ENCODE measurements at regions not wholly inside any gene's neighbourhood (a gene's known extent, or its start where the extent isn't known, plus 50 kb on each side); places are given as distances from the start of the nearest gene placed in this dataset.

DNA sequence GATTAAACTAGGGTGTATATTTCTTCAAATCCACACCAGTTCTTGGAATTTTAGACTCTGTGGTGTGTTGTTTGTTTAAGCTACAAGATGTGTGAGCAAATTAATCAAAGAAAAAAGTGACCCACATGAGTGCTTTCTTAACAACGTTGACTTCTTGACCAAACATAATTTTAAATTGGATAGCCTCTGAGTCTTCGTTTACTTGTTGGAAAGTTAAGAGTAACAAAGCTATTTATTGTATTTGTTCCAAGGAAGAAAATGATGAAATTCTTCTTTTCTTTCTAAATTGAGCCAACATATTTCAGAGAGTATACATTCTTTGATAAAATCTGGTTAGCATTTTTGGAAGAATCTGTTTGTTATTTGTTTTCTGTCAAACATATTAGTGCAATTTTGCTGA lies 99.9 kb upstream of the IGSF10 start:
- Histone ChIP-seq H3K27me3 (ENCODE audit: insufficient read depth, low read depth, severe bottlenecking) (peaks cover 51% of the 10 kb centered on the region), H3K9me3 (ENCODE audit: severe bottlenecking) (no peaks in the 10 kb centered on the region), H3K36me3 (no peaks in the 10 kb centered on the region), H3K4me3 (ENCODE audit: low read depth, low read length) (no peak overlapping the region), H3K27ac (no peak overlapping the region)
- TF ChIP-seq, protein P1, sequence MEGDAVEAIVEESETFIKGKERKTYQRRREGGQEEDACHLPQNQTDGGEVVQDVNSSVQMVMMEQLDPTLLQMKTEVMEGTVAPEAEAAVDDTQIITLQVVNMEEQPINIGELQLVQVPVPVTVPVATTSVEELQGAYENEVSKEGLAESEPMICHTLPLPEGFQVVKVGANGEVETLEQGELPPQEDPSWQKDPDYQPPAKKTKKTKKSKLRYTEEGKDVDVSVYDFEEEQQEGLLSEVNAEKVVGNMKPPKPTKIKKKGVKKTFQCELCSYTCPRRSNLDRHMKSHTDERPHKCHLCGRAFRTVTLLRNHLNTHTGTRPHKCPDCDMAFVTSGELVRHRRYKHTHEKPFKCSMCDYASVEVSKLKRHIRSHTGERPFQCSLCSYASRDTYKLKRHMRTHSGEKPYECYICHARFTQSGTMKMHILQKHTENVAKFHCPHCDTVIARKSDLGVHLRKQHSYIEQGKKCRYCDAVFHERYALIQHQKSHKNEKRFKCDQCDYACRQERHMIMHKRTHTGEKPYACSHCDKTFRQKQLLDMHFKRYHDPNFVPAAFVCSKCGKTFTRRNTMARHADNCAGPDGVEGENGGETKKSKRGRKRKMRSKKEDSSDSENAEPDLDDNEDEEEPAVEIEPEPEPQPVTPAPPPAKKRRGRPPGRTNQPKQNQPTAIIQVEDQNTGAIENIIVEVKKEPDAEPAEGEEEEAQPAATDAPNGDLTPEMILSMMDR (IDR thresholded peaks at IDR 0.05; ENCODE audit: low read depth, low read length) = no peak
- DNase-seq = no peak

DNA sequence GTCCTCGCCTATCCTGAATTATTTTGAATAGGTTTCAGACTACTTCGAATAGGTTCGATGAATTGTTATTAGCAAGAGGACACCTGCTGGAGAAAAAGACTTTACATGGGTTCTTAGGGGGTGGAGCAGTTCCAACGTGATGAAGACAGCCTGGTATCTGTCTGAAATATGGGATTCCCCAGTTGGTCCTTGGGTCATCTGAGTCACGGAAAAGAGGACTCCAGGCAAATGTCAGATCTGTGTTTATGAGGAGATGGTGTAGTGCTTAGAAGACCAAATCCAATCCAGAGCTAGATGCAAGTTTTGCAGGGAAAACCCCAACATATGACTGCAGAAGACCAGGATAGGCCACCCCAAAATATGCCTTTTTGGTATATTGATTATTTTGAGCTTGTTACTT lies 98.9 kb upstream of the IGSF10 start:
- TF ChIP-seq, protein P1 (IDR thresholded peaks at IDR 0.05; ENCODE audit: low read depth, low read length) = no peak
- Histone ChIP-seq H3K27ac (no peak overlapping the region), H3K4me3 (ENCODE audit: low read depth, low read length) (no peak overlapping the region), H3K9me3 (ENCODE audit: severe bottlenecking) (no peaks in the 10 kb centered on the region), H3K27me3 (ENCODE audit: insufficient read depth, low read depth, severe bottlenecking) (peaks cover 62% of the 10 kb centered on the region), H3K36me3 (no peaks in the 10 kb centered on the region)
- no peak for DNase-seq

DNA sequence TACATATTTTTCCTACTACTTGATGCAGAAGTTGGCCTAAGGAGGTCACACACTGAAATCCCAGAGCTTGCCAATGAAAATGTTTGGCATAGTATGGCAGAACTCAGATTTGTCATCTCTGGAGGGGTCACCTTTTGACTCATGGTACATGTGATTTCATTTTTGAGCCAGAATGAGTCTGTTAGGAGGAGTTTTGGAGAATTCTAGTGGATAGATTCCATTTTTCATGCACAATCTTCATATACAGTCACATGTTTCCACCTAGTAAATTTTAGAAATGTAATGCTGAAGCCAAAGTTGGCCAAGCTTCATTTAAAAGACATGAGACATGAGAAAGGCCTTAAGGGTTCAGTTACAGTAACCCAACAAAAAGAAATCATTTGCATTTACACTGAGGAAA lies 97.8 kb upstream of the IGSF10 start:
- no peak overlapping the region for H3K4me3 ChIP-seq (ENCODE audit: low read depth, low read length)
- no peak overlapping the region for H3K27ac ChIP-seq

DNA sequence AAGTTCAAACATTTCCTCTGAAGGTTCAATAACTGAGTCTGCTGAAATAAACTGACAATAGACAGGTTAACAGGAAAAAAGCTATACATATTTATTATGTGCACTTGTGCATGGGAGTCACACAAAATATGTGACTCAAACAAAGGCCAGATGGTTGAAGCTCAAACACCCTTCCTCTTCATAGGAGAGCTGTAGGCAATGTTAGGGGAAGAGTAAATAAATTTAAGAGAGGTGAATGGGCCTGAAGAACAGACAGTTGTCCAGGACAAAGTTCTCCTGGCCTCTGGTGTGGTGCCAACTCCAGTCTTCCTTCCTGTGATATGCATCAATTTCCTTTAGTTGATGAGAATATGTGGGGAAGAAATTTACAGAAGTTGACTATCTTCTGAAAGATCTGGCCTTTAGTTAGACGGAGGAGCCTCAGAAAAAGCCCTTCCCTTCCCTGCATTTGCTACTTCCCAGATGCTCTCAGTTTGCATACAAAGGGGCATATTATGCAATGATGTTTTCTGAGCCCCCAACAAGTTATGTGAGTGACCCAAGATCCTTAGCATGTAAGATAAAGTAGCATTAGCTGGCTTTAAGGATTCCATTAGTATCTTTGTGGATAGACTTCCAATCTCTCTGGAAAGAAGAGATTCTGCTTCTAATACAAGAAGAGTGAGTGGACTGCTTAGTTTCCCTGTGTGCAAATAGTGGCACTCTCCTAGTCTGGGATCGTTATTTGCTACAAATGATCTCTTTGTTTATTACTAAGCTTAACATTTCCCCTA lies 96.4 kb upstream of the IGSF10 start:
- TF ChIP-seq, protein P1 (IDR thresholded peaks at IDR 0.05; ENCODE audit: low read depth, low read length) = no peak
- no peaks in the 10 kb centered on the region for H3K36me3 ChIP-seq
- H3K27ac ChIP-seq = no peak overlapping the region
- peaks cover 54% of the 10 kb centered on the region for H3K27me3 ChIP-seq (ENCODE audit: insufficient read depth, low read depth, severe bottlenecking)
- H3K4me3 ChIP-seq (ENCODE audit: low read depth, low read length) = no peak overlapping the region
- DNase-seq = no peak
- no peaks in the 10 kb centered on the region for H3K9me3 ChIP-seq (ENCODE audit: severe bottlenecking)

More for the DNA sequence above, 97.8 kb upstream of the IGSF10 start:
- Histone ChIP-seq H3K36me3 (no peaks in the 10 kb centered on the region), H3K9me3 (ENCODE audit: severe bottlenecking) (no peaks in the 10 kb centered on the region), H3K27me3 (ENCODE audit: insufficient read depth, low read depth, severe bottlenecking) (peaks cover 54% of the 10 kb centered on the region)
- TF ChIP-seq, protein P1 (IDR thresholded peaks at IDR 0.05; ENCODE audit: low read depth, low read length) = no peak
- DNase-seq = no peak

DNA sequence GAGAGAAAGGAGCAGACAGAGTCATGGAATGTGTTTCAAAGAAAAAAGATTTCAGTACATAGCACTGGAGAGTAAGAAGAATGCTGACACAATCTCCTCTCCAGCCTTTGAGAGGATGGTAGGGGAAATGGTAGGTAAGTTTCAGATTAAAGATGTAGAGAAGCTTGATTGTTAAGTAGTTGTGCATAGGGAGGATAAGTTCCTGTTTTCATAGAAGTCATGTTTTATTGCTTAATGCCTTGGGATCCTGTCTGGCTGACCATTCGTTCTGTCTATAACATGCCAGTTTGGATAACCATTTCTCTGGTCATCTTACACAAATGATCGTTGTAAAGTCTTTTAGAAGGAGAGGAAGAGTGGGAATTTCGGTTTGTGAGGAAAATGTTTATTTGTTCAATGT lies 95.7 kb upstream of the IGSF10 start:
- Histone ChIP-seq H3K9me3 (ENCODE audit: severe bottlenecking) (no peaks in the 10 kb centered on the region), H3K27ac (no peak overlapping the region), H3K36me3 (no peaks in the 10 kb centered on the region), H3K27me3 (ENCODE audit: insufficient read depth, low read depth, severe bottlenecking) (peaks cover 49% of the 10 kb centered on the region), H3K4me3 (ENCODE audit: low read depth, low read length) (no peak overlapping the region)
- TF ChIP-seq, protein P1 (IDR thresholded peaks at IDR 0.05; ENCODE audit: low read depth, low read length) = no peak
- no peak for DNase-seq

DNA sequence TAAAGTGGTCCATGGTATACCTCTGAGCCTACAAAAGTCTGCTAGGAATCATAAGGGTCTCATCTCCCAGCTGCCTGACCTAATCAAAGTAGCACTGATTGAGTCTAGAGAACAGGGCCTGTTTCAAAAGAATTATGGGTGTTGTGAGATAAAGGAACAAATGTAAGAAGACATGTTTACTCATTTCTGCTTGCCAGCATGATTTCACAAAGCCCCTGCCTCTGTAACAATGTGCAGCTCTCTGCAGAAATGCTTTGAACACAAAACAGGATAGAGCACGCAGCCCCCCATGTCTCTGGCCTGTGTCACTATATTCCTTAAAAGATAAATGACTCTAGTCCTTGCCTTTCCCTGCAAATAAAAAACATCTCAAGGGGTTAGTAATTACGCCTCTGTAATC lies 94.7 kb upstream of the IGSF10 start:
- no peak for DNase-seq
- H3K27me3 ChIP-seq (ENCODE audit: insufficient read depth, low read depth, severe bottlenecking) = peaks cover 54% of the 10 kb centered on the region
- no peak overlapping the region for H3K4me3 ChIP-seq (ENCODE audit: low read depth, low read length)
- H3K27ac ChIP-seq = no peak overlapping the region
- no peaks in the 10 kb centered on the region for H3K36me3 ChIP-seq
- H3K9me3 ChIP-seq (ENCODE audit: severe bottlenecking) = no peaks in the 10 kb centered on the region
- TF ChIP-seq, protein P1 (IDR thresholded peaks at IDR 0.05; ENCODE audit: low read depth, low read length) = no peak
